HG03575 (cell line): ENCODE measurements at regions not wholly inside any gene's neighbourhood (a gene's known extent, or its start where the extent isn't known, plus 50 kb on each side); places are given as distances from the start of the nearest gene placed in this dataset.

ENCODE experiments used
- ATAC-seq: cut with Tn5 transposase; IDR thresholded peaks from one replicate; pipeline ENCODE4 v1.9.1; 2021; ENCODE audit not compliant: unreplicated experiment, insufficient number of reproducible peaks, low FRiP score; ENCODE audit errors: extremely low read depth

GRCh38 chr14:71366861-71367260 lies 459.6 kb downstream of the PCNX1 start:
- no peak for ATAC-seq

DNA sequence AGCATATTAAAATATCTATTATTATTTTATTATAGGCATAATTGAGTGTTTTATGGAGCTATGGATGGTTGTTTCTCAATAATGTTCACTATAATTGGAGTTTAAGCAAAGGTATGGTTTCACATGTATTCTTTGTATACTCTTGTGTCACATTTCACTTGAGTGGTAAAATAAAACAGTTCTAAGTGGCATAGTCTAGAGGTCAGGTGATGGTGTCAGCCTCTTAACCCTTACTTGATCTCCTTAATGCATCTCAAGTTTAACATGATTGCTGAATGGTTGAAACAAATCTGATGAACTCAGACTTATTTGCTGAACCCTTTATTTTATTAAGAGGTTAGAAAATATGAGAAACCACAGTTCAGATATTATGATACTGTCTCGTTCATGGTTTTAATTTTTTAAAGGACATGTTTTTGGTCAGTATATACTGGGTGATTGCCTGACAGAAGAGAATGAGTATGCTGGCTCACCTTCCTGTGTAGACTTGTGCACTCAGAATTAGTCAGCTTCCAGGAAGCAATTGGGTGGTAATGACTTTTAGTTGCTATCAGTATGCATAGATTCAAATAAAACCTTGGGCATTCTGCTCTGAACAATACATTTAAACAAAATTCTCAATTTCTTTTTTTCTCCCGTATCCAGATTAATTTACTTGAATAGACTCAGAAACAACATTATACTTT lies 464.6 kb downstream of the PCNX1 start:
- no peak for ATAC-seq

GRCh38 chr14:71372411-71372838 lies 465.2 kb downstream of the PCNX1 start:
- no peak for ATAC-seq

DNA sequence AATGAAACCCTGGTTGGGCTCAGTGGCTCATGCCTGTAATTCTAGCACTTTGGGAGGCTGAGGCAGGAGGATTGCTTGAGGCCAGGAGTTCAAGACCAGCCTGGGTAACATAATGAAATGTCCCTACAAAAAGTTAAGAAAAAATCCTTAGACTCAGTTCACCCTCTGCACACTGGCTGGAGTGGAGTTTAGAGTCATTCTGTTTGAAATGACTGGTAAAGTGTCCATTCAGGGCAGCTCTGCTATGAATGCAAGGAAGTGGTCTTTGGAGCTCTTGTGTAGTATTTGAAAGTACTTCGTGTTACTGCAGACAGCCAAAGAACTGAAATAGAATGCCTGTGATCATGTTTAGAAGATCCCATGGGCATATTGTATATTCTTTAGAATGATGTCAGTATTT lies 466.5 kb downstream of the PCNX1 start:
- no peak for ATAC-seq

DNA sequence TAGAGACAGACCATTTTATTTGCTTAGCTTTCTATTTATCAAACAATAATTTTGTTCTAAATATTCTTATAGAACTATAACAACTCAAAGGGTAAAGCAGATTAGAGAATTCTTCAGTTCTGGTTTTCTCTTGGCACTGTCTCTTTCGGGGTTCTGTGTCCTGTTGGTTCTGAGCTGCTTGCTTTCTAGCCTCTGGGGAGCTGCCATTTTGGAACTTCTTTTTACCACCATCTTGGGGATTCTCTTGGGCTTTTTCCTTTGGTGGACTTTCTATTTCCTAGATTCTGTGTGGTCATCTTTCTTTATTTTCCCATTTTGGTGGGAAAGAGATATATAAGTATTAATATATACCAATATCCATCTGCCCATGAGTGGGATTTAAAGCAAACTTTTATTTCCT lies 467.7 kb downstream of the PCNX1 start:
- no peak for ATAC-seq

DNA sequence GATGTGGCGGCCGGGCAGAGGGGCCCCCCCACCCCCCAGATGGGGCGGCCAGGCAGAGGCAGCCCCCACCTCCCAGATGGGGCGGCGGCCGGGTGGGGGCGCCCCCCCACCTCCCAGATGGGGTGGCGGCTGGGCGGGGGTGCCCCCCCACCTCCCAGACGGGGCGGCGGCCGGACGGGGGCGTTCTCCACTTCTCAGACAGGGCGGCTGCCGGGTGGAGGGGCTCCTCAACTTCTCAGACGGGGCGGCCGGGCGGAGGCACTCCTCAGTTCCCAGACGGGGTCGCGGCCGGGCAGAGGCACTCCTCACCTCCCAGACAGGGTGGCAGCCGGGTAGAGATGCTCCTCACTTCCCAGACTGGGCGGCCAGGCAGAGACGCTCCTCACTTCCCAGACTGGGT lies 469.8 kb downstream of the PCNX1 start:
- ATAC-seq: no peak

GRCh38 chr14:71380271-71380670 lies 473.0 kb downstream of the PCNX1 start:
- ATAC-seq: no peak

- no peak for ATAC-seq
Measured at GRCh38 chr14:71381814-71382213, 474.6 kb downstream of the PCNX1 start.

- ATAC-seq: no peak
Measured at GRCh38 chr14:71382315-71382714, 475.1 kb downstream of the PCNX1 start.

- no peak for ATAC-seq
Measured at GRCh38 chr14:71383510-71383909, 476.3 kb downstream of the PCNX1 start.

GRCh38 chr14:71384007-71384845 lies 477.0 kb downstream of the PCNX1 start:
- no peak for ATAC-seq

DNA sequence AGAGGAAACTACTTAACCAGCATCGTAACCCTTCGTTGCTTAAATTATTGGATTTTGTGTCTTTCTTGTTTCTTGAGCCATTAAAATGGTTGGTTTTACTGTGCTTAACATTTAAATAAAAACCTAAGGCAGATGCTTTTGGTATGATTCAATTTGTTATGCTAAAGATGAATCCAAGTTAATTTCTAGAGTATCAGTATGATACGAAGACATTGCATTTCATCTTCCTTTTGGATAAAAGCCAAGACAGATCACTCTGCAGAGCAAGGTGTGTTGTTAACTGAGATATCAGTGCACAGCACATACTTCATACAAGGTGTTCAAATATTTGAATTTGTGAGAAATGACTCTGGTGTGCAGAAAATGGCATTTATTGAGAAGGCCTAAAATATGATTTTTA lies 480.5 kb downstream of the PCNX1 start:
- no peak for ATAC-seq

DNA sequence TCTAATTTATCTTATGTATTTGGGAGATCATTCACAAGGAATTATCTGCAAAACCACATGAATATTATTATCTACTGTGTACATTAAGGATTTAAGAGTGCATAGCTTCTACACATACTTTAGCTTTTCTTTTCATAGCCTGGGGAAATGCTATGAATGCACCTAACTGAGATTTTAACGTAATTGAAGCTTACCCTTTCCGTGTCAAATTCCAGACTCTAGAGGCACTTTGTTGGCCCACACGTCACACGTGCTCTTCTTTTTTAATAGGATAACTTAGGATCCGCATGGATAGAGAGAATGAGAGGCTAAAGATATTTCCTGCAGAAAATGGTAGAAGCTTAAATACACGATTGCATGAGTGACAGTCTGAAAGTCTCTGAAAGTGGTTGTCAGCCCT lies 481.1 kb downstream of the PCNX1 start:
- no peak for ATAC-seq

- ATAC-seq: no peak
Measured at GRCh38 chr14:71388862-71389261, 481.6 kb downstream of the PCNX1 start.

- no peak for ATAC-seq
Measured at GRCh38 chr14:71394386-71394785, 487.1 kb downstream of the PCNX1 start.

- ATAC-seq: no peak
Measured at GRCh38 chr14:71395151-71395604, 487.9 kb downstream of the PCNX1 start.

DNA sequence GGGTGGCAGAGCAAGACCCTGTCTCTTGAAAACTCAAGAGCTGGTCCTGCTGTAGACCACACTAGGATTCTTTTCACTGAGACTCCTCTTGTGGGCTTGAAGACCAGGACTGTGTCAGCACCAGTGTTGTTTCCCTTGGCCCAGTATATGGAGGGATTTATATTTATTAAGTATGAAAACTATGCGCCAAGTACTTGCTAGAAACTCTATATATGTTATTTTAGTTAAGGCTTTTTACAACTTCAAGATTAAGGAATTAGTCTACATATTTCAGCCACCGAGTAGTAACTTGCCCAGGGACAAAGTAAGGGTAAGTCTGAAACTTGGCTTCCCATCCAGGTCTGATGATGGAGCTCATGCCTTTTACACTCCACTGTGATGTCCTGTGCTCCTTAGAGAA lies 488.4 kb downstream of the PCNX1 start:
- ATAC-seq: no peak

GRCh38 chr14:71396050-71396677 lies 488.9 kb downstream of the PCNX1 start:
- ATAC-seq: no peak

DNA sequence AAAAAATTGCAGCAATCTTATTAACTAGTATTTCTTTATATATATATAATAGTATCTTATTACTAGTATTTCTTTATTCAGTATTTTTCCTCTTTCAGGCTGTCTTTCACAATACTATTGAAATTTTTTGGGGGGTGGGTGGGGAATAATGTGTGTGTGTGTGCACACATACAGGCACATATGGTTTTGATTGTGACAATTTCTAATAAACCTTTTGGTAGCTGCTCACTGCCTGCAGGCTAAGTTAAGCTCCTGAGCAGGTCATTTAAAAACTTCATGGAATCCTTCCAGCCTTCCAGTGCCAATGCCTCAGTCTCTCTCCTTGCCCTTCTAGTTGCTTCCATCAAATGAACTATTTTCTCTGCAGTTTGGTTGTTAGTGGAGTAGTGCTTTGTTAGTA lies 490.1 kb downstream of the PCNX1 start:
- no peak for ATAC-seq

DNA sequence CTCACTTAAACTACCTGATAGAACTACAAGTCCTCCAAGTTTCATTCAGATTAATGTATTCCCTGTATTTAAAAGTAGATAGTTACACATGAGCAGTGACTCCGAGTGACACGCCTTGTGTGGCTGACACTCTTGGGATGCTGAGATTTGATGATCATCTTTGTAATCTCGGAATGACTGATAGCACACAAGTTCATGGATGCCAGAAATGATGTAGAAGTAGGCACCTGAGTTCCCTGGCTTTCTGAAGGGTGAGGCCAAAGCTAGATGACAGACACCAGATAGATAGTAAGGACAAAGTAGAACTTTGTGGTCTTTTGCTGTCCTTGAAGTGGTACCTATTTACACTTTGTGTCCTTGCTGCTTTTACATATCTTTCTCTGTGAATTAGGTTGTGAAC lies 491.2 kb downstream of the PCNX1 start:
- no peak for ATAC-seq
